ENCODE measurements at regions not wholly inside any gene's neighbourhood (a gene's known extent, or its start where the extent isn't known, plus 50 kb on each side); places are given as distances from the start of the nearest gene placed in this dataset.
"Not testable (repeated sequence)": the region's sequence is repeated elsewhere in the genome, so short reads cannot be mapped to it uniquely, and the experiment has no call there.

GRCh38 chr7:67301667-67302066 lies 305.0 kb downstream of the TYW1 start:
- no peak for DNase-seq (ENCODE audit: low read depth)

GRCh38 chr7:67302113-67303039 lies 305.7 kb downstream of the TYW1 start:
- DNase-seq (ENCODE audit: low read depth): peak; percentile 99

- DNase-seq (ENCODE audit: low read depth): not testable (repeated sequence)
Observed at GRCh38 chr7:67304846-67305245, 308.2 kb downstream of the TYW1 start.

DNA sequence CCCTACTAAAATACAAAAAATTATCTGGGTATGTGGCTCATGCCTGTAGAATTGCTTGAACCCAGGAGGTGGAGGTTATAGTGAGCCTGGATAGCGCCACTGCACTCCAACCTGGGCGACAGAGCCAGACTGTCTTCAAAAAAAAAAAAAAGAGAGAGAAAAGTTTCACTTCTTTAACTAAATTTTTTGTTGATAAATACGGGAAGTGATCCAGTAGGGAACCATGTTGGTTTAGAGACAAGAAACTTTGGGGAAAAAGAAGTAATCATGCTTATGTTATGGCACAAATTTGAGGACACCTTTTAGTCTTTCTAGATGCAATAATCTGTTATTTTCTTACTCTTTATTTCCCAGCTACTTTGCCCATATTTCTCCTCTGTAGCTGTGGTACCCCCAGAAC lies 309.7 kb downstream of the TYW1 start:
- DNase-seq (ENCODE audit: low read depth): no peak

GRCh38 chr7:67309764-67310549 lies 313.3 kb downstream of the TYW1 start:
- DNase-seq (ENCODE audit: low read depth): no peak

DNA sequence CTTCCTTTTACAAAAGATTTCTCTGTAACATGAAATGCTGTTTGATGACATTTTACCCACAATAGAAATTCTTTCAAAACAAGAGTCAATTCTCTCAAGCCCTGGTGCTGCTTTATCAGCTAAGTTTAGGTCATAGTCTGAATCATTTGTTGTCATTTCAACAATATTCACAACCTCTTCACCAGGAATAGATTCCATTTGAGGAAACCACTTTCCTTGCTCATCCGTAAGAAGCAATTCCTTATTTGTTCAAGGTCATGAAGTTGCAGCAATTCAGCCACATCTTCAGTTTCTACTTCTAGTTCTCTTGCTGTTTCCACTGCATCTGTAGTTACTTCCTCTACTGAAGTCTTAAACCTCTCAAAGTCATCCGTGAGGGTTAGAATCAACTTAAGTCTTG lies 315.3 kb downstream of the TYW1 start:
- no peak for DNase-seq (ENCODE audit: low read depth)

GRCh38 chr7:67313213-67313612 lies 316.6 kb downstream of the TYW1 start:
- no peak for DNase-seq (ENCODE audit: low read depth)

GRCh38 chr7:67316902-67317301 lies 320.3 kb downstream of the TYW1 start:
- not testable (repeated sequence) for DNase-seq (ENCODE audit: low read depth)

- not testable (repeated sequence) for DNase-seq (ENCODE audit: low read depth)
Observed at GRCh38 chr7:67328257-67328656, 331.6 kb downstream of the TYW1 start.

DNA sequence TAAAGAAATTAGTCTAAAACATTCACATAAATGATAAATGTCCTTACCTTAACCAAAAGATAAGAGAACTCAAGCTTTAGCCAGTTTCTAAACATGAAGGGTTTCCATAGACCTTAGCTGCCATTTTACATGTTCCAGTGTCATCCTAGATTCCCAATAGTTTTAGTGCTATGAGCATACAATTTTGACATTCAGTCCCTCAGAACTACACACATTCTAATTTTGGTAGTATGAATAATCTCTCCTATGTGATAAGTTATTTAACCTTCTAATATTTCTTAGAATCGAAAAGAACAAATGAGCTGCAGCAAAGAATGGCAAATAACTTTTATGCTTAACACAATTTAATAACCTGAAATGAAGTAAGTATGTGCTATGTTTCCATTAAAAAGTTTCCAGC lies 338.5 kb downstream of the TYW1 start:
- not testable (repeated sequence) for DNase-seq (ENCODE audit: low read depth)

DNA sequence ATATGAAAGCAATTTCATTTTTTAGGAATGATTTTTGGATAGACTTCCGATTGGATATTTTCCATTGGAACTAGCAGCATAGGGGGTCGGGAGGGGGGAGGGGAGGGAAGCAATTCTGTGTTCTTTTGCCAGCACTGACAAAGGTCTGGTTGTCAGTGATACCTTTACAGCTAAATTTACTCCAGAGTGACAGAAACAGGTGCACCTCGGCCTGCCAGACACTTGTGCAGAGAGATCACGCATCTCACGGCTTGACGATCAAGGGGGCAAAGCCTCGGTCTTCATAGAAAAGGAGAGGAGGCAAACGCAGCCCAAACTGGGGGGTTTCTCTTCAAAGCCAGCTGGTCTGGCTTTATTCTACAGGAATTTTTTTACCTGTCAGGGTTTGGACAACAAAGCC lies 339.0 kb downstream of the TYW1 start:
- DNase-seq (ENCODE audit: low read depth): not testable (repeated sequence)

DNA sequence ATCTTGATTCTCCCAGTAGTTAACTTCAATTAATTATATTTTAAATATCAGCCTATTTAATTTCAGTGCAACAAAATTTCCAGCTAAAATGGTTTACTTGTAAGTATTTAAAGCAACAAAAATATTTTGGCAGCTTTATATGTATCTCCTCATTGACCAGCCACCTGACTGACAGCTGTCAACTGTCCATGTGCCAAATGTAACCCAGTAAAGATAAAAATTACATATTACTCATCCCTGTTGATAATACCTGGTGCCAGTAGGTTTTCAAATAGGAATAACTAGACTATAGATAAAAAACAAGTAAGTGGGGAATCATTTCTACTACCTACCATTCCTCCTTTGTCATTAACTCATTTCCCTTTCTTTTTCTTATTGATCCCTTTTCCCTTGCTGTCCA lies 341.9 kb downstream of the TYW1 start:
- DNase-seq (ENCODE audit: low read depth): not testable (repeated sequence)

- DNase-seq (ENCODE audit: low read depth): no peak
Observed at GRCh38 chr7:67341153-67341768, 344.6 kb downstream of the TYW1 start.

- no peak for DNase-seq (ENCODE audit: low read depth)
Observed at GRCh38 chr7:67343114-67343513, 346.5 kb downstream of the TYW1 start.

DNA sequence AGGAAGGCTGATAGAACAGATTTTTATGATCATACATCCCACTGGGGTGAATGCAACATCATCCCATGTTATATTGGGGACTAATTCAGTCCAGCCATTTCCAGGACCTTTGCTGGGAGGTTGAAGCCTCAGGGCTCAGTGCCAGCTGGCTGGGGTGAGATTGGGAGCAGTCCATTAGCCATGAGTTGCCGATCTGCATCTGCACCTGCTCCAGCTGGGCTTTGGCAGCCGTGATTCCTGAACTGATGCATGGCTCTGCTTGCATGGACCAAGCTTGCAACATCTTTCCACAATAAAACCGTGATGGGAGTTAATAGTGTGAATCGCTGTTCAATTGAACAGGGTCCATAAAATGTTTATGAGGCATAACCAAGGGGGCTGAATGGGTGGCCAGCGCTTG lies 346.9 kb downstream of the TYW1 start:
- peak; percentile 20 for DNase-seq (ENCODE audit: low read depth)

DNA sequence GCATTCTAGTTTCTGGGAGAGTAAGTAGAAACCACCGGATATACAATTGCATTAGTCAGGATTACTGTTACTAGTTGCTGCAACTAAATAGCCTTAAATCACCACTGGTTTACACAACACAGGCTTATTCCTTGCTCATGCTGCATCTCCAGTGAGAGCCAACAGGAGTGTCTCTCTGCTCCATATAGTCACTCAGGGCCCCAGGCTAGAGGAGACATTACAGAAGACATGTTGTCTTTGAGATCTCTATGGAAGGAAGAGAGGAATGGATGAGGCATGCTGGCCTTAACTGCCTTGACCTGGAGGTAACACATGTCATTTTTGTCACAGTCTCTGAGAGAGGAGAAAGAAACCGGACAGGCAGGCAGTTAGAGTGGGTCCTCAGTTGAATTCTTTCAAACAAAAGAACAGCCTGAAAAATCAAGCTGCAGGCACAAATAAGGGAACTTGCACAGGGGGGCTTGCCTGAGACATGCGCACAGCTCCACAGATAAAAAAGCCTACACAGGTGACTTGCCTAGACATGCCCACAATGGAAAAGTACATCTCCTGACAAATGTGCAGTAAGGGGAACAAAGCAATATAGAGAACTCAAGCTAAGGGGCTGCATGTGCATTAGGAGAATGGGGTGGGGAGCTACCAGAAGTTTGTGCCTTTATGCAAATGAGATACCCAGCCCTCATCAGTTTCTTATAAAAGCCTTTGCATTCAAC lies 348.0 kb downstream of the TYW1 start:
- no peak for DNase-seq (ENCODE audit: low read depth)

- no peak for DNase-seq (ENCODE audit: low read depth)
Observed at GRCh38 chr7:67346126-67346525, 349.5 kb downstream of the TYW1 start.

- no peak for DNase-seq (ENCODE audit: low read depth)
Observed at GRCh38 chr7:67346876-67347275, 350.2 kb downstream of the TYW1 start.

DNA sequence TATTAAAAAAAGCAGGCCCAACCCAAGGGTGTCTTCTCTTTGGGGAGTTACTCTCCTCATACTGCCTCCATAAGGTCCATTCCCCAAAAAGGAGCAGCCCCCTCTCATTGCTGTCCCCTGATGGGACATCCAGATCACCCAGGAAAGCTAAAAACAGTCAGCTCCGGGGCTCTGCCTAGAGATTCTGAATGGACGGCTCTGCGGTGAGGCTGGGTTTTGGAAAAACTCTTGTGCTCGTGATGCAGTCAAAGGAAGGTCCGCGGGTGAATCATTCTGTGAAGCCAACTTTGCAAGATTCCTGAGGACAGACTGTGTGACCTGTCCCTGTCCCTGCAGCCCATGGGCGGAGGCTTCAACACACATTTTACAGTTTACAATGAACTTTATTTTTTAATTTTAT lies 351.5 kb downstream of the TYW1 start:
- no peak for DNase-seq (ENCODE audit: low read depth)

- DNase-seq (ENCODE audit: low read depth): not testable (repeated sequence)
Observed at GRCh38 chr7:67357653-67358052, 361.0 kb downstream of the TYW1 start.

DNA sequence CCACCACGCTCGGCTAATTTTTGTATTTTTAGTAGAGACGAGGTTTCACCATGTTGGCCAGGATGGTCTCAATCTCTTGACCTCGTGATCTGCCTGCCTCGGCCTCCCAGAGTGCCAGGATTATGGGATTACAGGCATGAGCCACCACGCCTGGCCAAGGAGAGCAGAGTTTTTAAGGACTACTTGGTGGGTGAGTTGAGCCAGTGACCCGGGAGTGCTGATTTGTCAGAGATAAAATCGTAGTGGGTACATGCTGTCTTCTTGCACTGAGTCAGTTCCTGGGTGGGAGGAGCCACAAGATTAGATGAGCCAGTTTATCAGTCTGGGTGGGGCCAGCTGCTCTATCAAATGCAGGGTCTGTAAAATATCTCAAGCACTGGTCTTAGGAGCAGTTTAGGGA lies 361.7 kb downstream of the TYW1 start:
- DNase-seq (ENCODE audit: low read depth): not testable (repeated sequence)

DNA sequence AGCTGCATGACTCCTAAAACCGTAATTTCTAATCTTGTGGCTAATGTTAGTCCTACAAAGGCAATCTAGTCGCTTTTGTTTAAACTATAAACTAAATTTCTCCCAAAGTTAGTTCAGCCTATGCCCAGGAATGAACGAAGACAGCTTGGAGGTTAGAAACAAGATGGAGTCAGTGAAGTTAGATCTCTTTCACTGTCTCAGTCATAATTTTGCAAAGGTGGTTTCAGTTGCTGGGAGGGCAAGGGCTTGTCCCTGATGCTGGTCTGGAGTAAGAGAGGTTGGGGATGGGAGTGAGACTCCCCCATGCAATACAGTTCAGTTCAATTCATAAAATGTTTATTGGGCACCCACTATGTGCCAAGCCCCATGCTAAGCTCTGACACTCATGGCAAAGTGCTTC lies 362.1 kb downstream of the TYW1 start:
- DNase-seq (ENCODE audit: low read depth): not testable (repeated sequence)

Data from forelimb muscle (tissue), 1 donor.